Choroid plexus epithelial cell (primary cell): ENCODE measurements at regions not wholly inside any gene's neighbourhood (a gene's known extent, or its start where the extent isn't known, plus 50 kb on each side); places are given as distances from the start of the nearest gene placed in this dataset.
"Not testable (repeated sequence)": the region's sequence is repeated elsewhere in the genome, so short reads cannot be mapped to it uniquely, and the experiment has no call there.

Source experiments
- DNase-seq: peaks from one replicate; pipeline ENCODE4 v3.0.0-alpha.2; 2010; ENCODE audit warnings: low read depth
- H3K4me3 ChIP-seq: 2 replicates; pipeline ENCODE4 v1.5.1; 2011; ENCODE audit warnings: low read depth, mild to moderate bottlenecking, control low read depth, low read length, moderate library complexity
- TF ChIP-seq, protein P1 (sequence below): conservative IDR thresholded peaks from 2 replicates; pipeline ENCODE4 v1.5.1; 2011; ENCODE audit warnings: low read depth, mild to moderate bottlenecking, control low read depth, inconsistent platforms, low read length, moderate library complexity

- peak; percentile 77 for DNase-seq
- TF ChIP-seq, protein P1, sequence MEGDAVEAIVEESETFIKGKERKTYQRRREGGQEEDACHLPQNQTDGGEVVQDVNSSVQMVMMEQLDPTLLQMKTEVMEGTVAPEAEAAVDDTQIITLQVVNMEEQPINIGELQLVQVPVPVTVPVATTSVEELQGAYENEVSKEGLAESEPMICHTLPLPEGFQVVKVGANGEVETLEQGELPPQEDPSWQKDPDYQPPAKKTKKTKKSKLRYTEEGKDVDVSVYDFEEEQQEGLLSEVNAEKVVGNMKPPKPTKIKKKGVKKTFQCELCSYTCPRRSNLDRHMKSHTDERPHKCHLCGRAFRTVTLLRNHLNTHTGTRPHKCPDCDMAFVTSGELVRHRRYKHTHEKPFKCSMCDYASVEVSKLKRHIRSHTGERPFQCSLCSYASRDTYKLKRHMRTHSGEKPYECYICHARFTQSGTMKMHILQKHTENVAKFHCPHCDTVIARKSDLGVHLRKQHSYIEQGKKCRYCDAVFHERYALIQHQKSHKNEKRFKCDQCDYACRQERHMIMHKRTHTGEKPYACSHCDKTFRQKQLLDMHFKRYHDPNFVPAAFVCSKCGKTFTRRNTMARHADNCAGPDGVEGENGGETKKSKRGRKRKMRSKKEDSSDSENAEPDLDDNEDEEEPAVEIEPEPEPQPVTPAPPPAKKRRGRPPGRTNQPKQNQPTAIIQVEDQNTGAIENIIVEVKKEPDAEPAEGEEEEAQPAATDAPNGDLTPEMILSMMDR = peak; percentile 53
- peak overlapping the region; percentile 46 for H3K4me3 ChIP-seq
These were observed 81.0 kb downstream of the GPX5 start for GRCh38 chr6:28606424-28607391.

DNA sequence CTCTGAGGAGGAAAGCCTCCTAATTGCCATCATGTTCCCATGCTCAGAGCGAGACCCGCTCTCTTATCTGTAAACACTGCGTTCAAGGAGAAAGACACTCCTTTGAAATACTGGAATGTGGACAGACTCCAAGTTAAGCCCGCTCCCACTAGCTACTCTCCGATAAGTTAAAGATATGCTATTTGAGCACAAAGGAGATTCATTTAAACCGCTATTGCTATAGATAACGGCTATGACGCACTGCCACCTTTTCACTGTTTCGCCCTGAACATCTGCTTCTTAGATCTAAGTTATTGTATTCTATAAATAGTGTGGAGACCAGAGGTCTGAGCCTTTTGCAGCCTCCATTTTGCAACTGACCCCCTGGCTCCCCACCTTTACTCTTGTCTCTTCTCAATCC is 82.3 kb downstream of the GPX5 start:
- TF ChIP-seq, protein P1 = no peak
- no peak for DNase-seq
- H3K4me3 ChIP-seq = no peak overlapping the region

- TF ChIP-seq, protein P1 = no peak
- H3K4me3 ChIP-seq = no peak overlapping the region
- no peak for DNase-seq
These were observed 84.0 kb downstream of the GPX5 start for GRCh38 chr6:28609672-28610071.

- no peak overlapping the region for H3K4me3 ChIP-seq
- DNase-seq = no peak
- TF ChIP-seq, protein P1 = no peak
These were observed 89.9 kb downstream of the GPX5 start for GRCh38 chr6:28615616-28615954.

GRCh38 chr6:28615955-28616747 is 90.5 kb downstream of the GPX5 start:
- H3K4me3 ChIP-seq = no peak overlapping the region
- TF ChIP-seq, protein P1 = no peak
- DNase-seq = no peak

DNA sequence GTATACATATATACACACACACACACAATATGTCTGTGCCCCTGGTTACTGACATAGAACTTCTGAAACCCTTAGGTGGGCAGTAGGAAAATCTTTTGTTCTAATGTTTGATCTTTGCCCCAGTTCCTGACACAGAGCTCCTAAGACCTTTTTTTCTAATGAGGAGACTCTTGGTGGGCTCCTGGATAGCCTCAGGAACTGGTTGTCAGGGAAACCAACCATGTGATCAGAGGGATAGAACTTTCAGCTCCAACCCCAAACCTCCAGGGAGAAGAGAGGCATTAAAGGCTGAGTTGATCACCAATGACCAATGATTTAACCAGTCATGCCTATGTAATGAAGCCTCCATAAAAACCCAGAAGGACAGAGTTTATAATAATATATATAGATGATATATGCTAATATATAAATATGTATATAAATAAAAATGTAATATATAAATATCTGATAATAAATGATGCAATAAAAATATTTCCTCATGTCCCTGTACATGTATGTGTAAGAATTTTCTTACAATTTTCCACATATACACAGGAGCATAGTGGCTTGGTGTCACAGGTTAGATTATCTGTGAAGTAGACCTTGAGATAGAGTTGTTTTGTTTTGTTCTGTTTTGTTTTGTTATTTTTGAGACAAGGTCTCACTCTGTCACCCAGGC is 93.3 kb downstream of the GPX5 start:
- no peak overlapping the region for H3K4me3 ChIP-seq
- TF ChIP-seq, protein P1 = no peak

DNA sequence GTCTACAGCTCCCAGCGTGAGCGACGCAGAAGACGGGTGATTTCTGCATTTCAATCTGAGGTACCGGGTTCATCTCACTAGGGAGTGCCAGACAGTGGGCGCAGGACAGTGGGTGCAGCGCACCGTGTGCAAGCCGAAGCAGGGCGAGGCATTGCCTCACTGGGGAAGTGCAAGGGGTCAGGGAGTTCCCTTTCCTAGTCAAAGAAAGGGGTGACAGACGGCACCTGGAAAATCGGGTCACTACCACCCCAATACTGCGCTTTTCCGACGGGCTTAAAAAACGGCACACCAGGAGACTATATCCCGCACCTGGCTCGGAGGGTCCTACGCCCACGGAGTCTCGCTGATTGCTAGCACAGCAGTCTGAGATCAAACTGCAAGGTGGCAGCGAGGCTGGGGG is 95.6 kb downstream of the GPX5 start:
- not testable (repeated sequence) for H3K4me3 ChIP-seq, DNase-seq

More for the DNA sequence above, 93.3 kb downstream of the GPX5 start:
- no peak for DNase-seq

GRCh38 chr6:28623242-28623641 is 97.6 kb downstream of the GPX5 start:
- H3K4me3 ChIP-seq, DNase-seq: not testable (repeated sequence)

GRCh38 chr6:28626386-28626785 is 100.7 kb downstream of the GPX5 start:
- DNase-seq, H3K4me3 ChIP-seq: not testable (repeated sequence)
